SW480 (cell line): ENCODE measurements at regions not wholly inside any gene's neighbourhood (a gene's known extent, or its start where the extent isn't known, plus 50 kb on each side); places are given as distances from the start of the nearest gene placed in this dataset.
"Not testable (repeated sequence)": the region's sequence is repeated elsewhere in the genome, so short reads cannot be mapped to it uniquely, and the experiment has no call there.

ENCODE experiments used
- DNase-seq: peaks from one replicate; pipeline ENCODE4 v3.0.0-alpha.2; 2016; ENCODE audit warnings: low spot score

DNA sequence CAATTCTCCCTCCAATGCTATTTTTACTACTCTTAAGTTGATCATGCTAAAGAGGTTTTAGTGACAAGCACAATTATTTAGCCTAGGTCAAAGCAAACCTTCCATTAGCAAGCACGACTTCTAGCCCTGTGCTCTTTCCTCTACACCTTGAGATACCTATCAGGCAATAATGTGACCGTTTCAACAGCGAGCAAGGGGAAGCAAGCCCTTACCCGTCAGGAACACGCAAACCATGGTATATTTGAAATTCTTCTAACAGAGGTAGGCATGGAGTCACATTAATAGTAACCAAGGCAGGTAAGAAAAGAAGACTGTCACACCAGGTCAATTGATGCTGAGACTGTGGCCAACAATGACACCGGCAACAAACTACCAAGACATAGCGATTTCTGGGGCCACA lies 68.9 kb upstream of the VGLL4 start:
- DNase-seq, result no peak

DNA sequence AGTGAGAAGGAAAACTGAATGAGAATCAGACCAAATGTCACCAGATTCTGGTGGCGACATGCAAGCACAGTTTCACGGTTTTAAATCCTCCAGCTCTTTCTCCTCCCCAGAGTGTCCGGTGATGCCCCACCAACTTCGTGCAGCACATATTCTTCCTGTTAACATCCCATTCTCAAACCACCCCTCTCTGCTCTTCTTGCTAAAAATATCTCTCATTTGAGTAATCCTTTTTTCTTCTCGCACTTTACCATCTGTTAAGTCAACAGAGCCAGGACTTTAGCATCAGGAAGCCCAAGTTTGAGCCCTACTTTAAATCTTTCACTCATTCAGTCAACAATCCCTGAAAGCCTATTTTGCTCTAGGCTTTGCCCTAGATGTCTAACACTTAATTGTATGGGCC lies 68.2 kb upstream of the VGLL4 start:
- no peak for DNase-seq

- DNase-seq, result no peak
Observed at GRCh38 chr3:11709782-11710181, 66.1 kb upstream of the VGLL4 start.

- not testable (repeated sequence) for DNase-seq
Observed at GRCh38 chr3:11707084-11707483, 63.4 kb upstream of the VGLL4 start.

GRCh38 chr3:11706604-11707003 lies 62.9 kb upstream of the VGLL4 start:
- DNase-seq, result no peak

- no peak for DNase-seq
Observed at GRCh38 chr3:11705049-11705448, 61.3 kb upstream of the VGLL4 start.

DNA sequence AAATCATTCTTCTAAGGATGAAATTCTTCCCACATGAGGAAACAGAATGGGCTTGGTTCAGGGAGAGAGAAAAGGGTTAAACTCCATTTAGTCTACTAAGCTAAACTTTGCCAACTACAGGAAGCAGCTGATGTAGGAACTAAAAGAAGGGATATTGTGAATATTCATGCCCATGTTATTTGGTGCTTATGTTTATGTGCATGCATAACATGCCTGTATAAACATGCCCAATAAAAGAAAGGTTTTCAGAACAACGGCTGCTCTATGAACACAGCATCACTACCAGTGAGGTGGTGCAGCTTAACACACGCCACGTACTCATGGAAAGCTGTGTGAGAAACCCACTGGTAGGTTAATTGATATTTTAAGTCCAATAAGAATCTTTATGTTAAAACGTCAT lies 59.4 kb upstream of the VGLL4 start:
- no peak for DNase-seq

DNA sequence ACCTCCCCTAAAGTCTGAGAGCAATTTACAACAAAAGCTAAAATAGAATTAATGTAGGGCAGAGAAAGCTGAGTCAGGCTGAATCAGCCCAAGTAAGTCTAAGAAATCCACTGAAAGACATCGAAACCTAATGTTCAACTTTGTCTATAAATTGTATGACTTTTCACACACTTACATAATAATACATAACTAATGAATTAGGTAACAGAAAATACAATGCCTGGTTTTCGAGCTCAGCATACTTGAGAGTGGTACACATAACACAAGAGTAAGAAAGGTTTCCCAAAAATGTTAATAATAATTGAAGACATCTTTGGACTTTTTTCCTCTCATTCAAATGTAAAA lies 55.3 kb upstream of the VGLL4 start:
- DNase-seq, result no peak

DNA sequence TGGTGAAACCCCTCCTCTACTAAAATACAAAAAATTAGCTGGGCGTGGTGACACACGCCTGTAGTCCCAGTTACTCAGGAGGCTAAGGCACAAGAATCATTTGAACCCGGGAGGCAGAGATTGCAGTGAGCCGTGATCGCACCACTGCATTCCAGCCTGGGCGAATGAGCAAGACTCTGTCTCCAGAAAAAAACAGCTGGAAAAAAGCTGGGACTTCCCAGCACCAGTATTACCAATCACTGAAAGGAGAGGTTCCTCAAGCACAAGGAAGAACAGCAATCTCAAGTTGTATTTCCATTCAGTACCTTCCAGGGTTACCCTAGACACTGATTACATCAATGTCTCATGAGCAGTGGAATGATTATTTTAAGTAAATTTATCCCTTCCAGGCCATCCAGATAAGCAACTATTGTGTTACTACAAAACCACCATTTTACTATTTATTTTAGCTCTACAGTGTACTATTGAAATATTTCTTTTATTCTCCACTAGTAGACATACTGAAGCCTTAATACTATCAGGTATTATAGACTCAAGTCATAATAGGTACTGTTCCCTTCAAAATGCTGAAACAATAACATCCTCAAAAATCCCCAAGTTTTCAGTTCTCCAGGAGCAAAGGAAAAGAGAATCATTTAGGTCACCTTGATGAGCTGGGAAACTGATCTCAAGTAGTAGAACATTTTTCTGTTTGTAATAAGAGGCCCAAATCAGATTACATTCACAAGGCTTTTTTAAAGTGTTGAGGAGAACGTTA lies 54.8 kb upstream of the VGLL4 start:
- DNase-seq, result no peak

- DNase-seq, result no peak
Observed at GRCh38 chr3:11697701-11698100, 54.0 kb upstream of the VGLL4 start.

DNA sequence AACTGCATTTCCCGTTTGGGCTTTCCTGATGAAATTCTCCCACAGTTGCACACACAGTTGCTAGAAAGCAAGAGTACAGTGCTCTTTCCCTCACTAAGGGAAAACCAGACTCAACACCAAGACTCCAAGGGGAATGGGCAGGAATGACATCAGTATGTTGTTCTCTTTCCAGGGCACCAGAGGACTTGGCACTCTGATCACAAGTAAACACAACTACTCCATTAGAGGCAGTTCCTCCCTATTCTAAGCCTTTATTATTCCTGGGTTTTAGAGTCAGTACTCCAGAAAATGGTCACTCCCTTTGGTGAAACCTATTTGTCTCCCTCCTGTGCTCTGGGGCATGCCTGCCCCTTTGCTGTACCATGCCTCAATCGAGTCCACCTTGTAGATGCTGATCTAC lies 52.3 kb upstream of the VGLL4 start:
- DNase-seq, result no peak
